CD14-positive monocyte (primary cell): ENCODE measurements at regions not wholly inside any gene's neighbourhood (a gene's known extent, or its start where the extent isn't known, plus 50 kb on each side); places are given as distances from the start of the nearest gene placed in this dataset.

Source experiments
- DNase-seq, 3 donors: peaks; one replicate each; pipeline ENCODE4 v3.0.0-alpha.2; 2011 to 2022
- H2AFZ ChIP-seq: 2 replicates; pipeline ENCODE4 v1.6.0; 2012; ENCODE audit warnings: mild to moderate bottlenecking, low read depth, low read length, inconsistent platforms; ENCODE audit not compliant: insufficient read depth, poor library complexity, severe bottlenecking
- H3K27ac ChIP-seq, 2 donors: 1 replicate in 1 of 2; 2 replicates in 1 of 2; pipeline ENCODE4 v1.5.1; 2012 to 2013; ENCODE audit warnings: low read length in 2 of 2, control low read depth in 1 of 2, inconsistent platforms in 1 of 2, low read depth in 1 of 2, mild to moderate bottlenecking in 1 of 2
- H3K27me3 ChIP-seq, 2 donors: one replicate each; pipeline versions ENCODE4 v1.6.0 to v1.6.1; 2011 to 2013; ENCODE audit warnings: low read length in 2 of 2; ENCODE audit not compliant: control insufficient read depth in 2 of 2, insufficient read depth in 2 of 2
- H3K36me3 ChIP-seq, 2 donors: replicated peaks in 1 of 2; 1 replicate in 1 of 2; 2 replicates in 1 of 2; pipeline versions ENCODE4 v1.5.1 to v1.6.1; 2012 to 2013; ENCODE audit warnings: low read length in 2 of 2, control low read depth in 1 of 2, inconsistent platforms in 1 of 2, mild to moderate bottlenecking in 1 of 2; ENCODE audit not compliant: insufficient read depth in 2 of 2, control insufficient read depth in 1 of 2
- H3K4me1 ChIP-seq, 2 donors: 1 replicate in 1 of 2; 2 replicates in 1 of 2; pipeline versions ENCODE4 v1.5.1 to v1.6.1; 2012 to 2013; ENCODE audit warnings: low read length in 2 of 2, control low read depth in 1 of 2, inconsistent platforms in 1 of 2, mild to moderate bottlenecking in 1 of 2, moderate library complexity in 1 of 2; ENCODE audit not compliant: insufficient read depth in 2 of 2, control insufficient read depth in 1 of 2
- H3K4me2 ChIP-seq: replicated peaks from 2 replicates; pipeline ENCODE3; 2012; ENCODE audit warnings: low read length, moderate library complexity, mild to moderate bottlenecking; ENCODE audit not compliant: poor library complexity, severe bottlenecking; ENCODE audit errors: extremely low read depth
- H3K4me3 ChIP-seq, 3 experiments: fragments of 200-600 bp in 1 of 3; sonication (generic) in 1 of 3; replicated peaks in 1 of 3; 1 replicate in 2 of 3; 2 replicates in 1 of 3; pipeline ENCODE4 v1.5.1; 2011 to 2013; ENCODE audit warnings: low read length in 3 of 3, mild to moderate bottlenecking in 3 of 3, control low read depth in 2 of 3, low read depth in 2 of 3, inconsistent platforms in 1 of 3, moderate library complexity in 1 of 3
- H3K79me2 ChIP-seq: 2 replicates; pipeline ENCODE4 v1.6.0; 2012; ENCODE audit warnings: mild to moderate bottlenecking, control low read depth, inconsistent platforms, low read length, moderate library complexity; ENCODE audit not compliant: insufficient read depth
- H3K9ac ChIP-seq: 2 replicates; pipeline ENCODE4 v1.6.0; 2017; ENCODE audit warnings: low read length, mild to moderate bottlenecking; ENCODE audit not compliant: insufficient read depth, poor library complexity, severe bottlenecking
- H3K9me3 ChIP-seq, 2 donors: replicated peaks in 1 of 2; 1 replicate in 1 of 2; 2 replicates in 1 of 2; pipeline versions ENCODE4 v1.5.1 to v1.6.1; 2012 to 2013; ENCODE audit warnings: low read length in 2 of 2, control low read depth in 1 of 2; ENCODE audit not compliant: control insufficient read depth in 1 of 2, insufficient read depth in 1 of 2
- H4K20me1 ChIP-seq: 2 replicates; pipeline ENCODE4 v1.6.0; 2012; ENCODE audit warnings: mild to moderate bottlenecking, low read length, control low read depth, moderate library complexity; ENCODE audit not compliant: insufficient read depth
- H3K27ac Mint-ChIP-seq, 7 donors: one replicate each; pipeline ENCODE4 v1.8.0; 2020; ENCODE audit warnings: mild to moderate bottlenecking in 7 of 7, mixed read lengths in 7 of 7, moderate library complexity in 6 of 7, inconsistent platforms in 2 of 7
- H3K27me3 Mint-ChIP-seq, 3 donors: one replicate each; pipeline ENCODE4 v1.8.0; 2021 to 2022; ENCODE audit warnings: low read depth in 3 of 3, mild to moderate bottlenecking in 3 of 3, mixed read lengths in 3 of 3, moderate library complexity in 3 of 3, inconsistent platforms in 1 of 3
- H3K36me3 Mint-ChIP-seq, 2 donors: one replicate each; pipeline ENCODE4 v1.8.0; 2020; ENCODE audit warnings: mixed read lengths in 2 of 2, inconsistent platforms in 1 of 2, mild to moderate bottlenecking in 1 of 2
- H3K4me1 Mint-ChIP-seq: one replicate; pipeline ENCODE4 v1.8.0; 2020; ENCODE audit warnings: mild to moderate bottlenecking, mixed read lengths
- H3K4me3 Mint-ChIP-seq, 2 donors: one replicate each; pipeline ENCODE4 v1.8.0; 2020; ENCODE audit warnings: mild to moderate bottlenecking in 2 of 2, mixed read lengths in 2 of 2, moderate library complexity in 1 of 2
- H3K9me3 Mint-ChIP-seq, 7 donors: one replicate each; pipeline ENCODE4 v1.8.0; 2020 to 2022; ENCODE audit warnings: mixed read lengths in 7 of 7, mild to moderate bottlenecking in 6 of 7, moderate library complexity in 6 of 7, inconsistent platforms in 2 of 7
- CTCF ChIP-seq: fragments of 200-600 bp; IDR thresholded peaks from one replicate; pipeline ENCODE4 v1.8.0; 2022; ENCODE audit warnings: antibody characterized with exemption, mild to moderate bottlenecking
- WGBS: methylation state at CpG from one replicate; pipeline ENCODE4 v1.1.5; 2013; ENCODE audit warnings: missing lambda C conversion rate; ENCODE audit not compliant: insufficient coverage; 5-methylcytosine and 5-hydroxymethylcytosine counted together
- intact Hi-C, 2 donors: fragments of 100-400 bp; cut with micrococcal nuclease; formaldehyde crosslinking; loops; one replicate each; pipeline versions ENCODE4 v1.15.0 to v1.15.1; 2023

- Histone ChIP-seq H3K9me3 (no peaks in the 10 kb centered on the region), H3K4me1 (no peaks in the 10 kb centered on the region), H3K27me3 (no peaks in the 10 kb centered on the region), H4K20me1 (no peaks in the 10 kb centered on the region), H2AFZ (no peak overlapping the region), H3K4me3 (no peak overlapping the region), H3K36me3 (no peaks in the 10 kb centered on the region), H3K4me2 (no peak overlapping the region), H3K9ac (no peak overlapping the region), H3K27ac (no peak overlapping the region), H3K79me2 (no peaks in the 10 kb centered on the region)
- no CpG with 5 or more reads among the region's 1 CpG for WGBS
- Mint-ChIP-seq H3K4me1 (no peaks in the 10 kb centered on the region), H3K27me3 (peaks cover 0 to 2% (median 0%) of the 10 kb centered on the region in 3 donors), H3K27ac (no peak overlapping the region), H3K4me3 (no peak overlapping the region), H3K36me3 (no peaks in the 10 kb centered on the region), H3K9me3 (peaks cover 0 to 2% (median 0%) of the 10 kb centered on the region in 7 donors)
- DNase-seq: no peak
- TF ChIP-seq CTCF: no peak
- intact Hi-C loops: no loop called here
Observed at GRCh38 chr9:30039712-30040111, 2344.7 kb upstream of the ACO1 start.

DNA sequence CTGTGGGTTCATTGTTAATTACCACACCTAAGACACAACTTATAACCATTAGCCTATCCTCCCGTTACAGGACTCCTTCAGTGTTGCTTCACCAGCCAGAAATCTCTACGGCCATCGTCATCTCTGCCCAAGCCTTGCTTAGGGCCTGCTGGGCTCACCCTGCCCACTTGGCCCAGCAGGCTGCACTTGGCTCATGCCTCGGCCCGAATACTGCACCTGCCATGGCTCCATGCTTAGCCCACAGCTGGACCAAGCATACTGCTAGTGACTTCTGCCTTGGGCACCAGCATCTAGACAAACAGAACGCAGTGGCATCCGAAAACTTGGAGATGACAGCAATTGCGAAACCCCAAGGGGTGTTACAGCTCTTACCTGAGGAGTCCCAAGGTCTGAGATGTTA, 2336.0 kb upstream of the ACO1 start:
- H3K27ac ChIP-seq: no peak overlapping the region
- no peak overlapping the region for H3K4me2 ChIP-seq
- Mint-ChIP-seq H3K9me3 (peaks cover 0 to 1% (median 0%) of the 10 kb centered on the region in 7 donors), H3K36me3 (no peaks in the 10 kb centered on the region), H3K27me3 (no peaks in the 10 kb centered on the region), H3K27ac (no peak overlapping the region), H3K4me3 (no peak overlapping the region), H3K4me1 (no peaks in the 10 kb centered on the region)
- H3K4me3 ChIP-seq: no peak overlapping the region
- no peak for DNase-seq
- no peaks in the 10 kb centered on the region for H3K36me3 ChIP-seq
- H3K9me3 ChIP-seq: no peaks in the 10 kb centered on the region
- no peaks in the 10 kb centered on the region for H4K20me1 ChIP-seq
- 88% methylated on average over 8 of the region's 8 CpGs for WGBS
- TF ChIP-seq CTCF: no peak
- intact Hi-C loops: no loop called here
- H3K79me2 ChIP-seq: no peaks in the 10 kb centered on the region
- H3K4me1 ChIP-seq: no peaks in the 10 kb centered on the region
- no peak overlapping the region for H3K9ac ChIP-seq
- H3K27me3 ChIP-seq: no peaks in the 10 kb centered on the region
- no peak overlapping the region for H2AFZ ChIP-seq
